Sigmoid colon (tissue), 4 donors: ENCODE measurements at regions not wholly inside any gene's neighbourhood (a gene's known extent, or its start where the extent isn't known, plus 50 kb on each side); places are given as distances from the start of the nearest gene placed in this dataset.

ENCODE experiments used
- CTCF ChIP-seq, 4 experiments: fragments of 450-650 bp in 3 of 4; fragments of 200-600 bp in 1 of 4; IDR thresholded peaks; one replicate each; pipeline ENCODE4 v1.5.1; 2016 to 2019; ENCODE audit warnings: antibody characterized with exemption in 4 of 4, mild to moderate bottlenecking in 3 of 4, moderate library complexity in 2 of 4
- EP300 ChIP-seq, 4 donors: sonication (generic); formaldehyde crosslinking; IDR thresholded peaks; one replicate each; pipeline ENCODE4 v1.6.1; 2017; ENCODE audit warnings: antibody characterized with exemption in 4 of 4
- POLR2AphosphoS5 ChIP-seq, 4 donors: sonication (generic); formaldehyde crosslinking; IDR thresholded peaks; one replicate each; pipeline ENCODE4 v1.6.1; 2017; ENCODE audit warnings: antibody characterized with exemption in 4 of 4

- no peak for TF ChIP-seq CTCF (IDR thresholded peaks at IDR 0.05)
- TF ChIP-seq POLR2AphosphoS5 (IDR thresholded peaks at IDR 0.05): no peak
- no peak for TF ChIP-seq EP300 (IDR thresholded peaks at IDR 0.05)
Measured at GRCh38 chr7:106721816-106722785, 61.1 kb upstream of the CCDC71L start.
